CD4-positive, alpha-beta T cell treated with Interleukin-15 for 1 hour (primary cell): ENCODE measurements at regions not wholly inside any gene's neighbourhood (a gene's known extent, or its start where the extent isn't known, plus 50 kb on each side); places are given as distances from the start of the nearest gene placed in this dataset.

Experiments used
- DNase-seq: peaks from one replicate; pipeline ENCODE4 v3.0.0-alpha.2; 2020

DNA sequence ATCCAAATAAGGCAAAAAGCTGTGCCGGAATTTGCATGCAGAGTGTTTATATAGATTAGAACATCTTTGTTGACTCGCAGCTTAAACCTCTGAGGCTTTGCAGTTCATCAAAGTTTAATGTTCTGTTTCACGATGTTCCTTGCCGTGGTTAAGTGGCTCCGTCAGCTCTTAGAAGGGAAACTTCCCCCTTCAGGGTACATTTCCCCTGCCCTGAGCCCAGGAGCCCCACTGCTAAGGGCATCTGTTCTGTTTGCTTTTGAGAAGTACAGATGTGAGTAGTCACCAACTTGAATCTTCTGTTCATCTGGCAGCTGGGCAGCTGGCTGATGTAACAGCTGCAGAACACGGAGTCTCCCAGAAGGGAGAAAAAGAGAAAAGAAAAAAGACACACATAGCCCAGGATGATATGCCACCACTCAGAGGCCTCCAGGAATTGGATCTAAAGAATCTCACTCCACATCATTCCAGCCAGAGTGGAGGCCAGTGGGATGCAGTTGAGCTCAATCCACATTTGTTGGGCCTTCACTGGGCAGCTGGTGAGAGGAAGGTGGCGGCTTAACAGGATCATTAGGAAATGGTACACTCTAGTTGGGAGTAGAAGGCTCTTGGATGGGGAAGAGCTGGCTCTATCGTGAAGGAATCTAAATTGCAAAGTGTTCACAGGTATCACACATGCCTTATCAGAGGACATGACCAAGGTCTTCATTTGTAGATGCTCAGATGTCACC is 178.7 kb upstream of the RBPJ start:
- DNase-seq, result peak; percentile 33

DNA sequence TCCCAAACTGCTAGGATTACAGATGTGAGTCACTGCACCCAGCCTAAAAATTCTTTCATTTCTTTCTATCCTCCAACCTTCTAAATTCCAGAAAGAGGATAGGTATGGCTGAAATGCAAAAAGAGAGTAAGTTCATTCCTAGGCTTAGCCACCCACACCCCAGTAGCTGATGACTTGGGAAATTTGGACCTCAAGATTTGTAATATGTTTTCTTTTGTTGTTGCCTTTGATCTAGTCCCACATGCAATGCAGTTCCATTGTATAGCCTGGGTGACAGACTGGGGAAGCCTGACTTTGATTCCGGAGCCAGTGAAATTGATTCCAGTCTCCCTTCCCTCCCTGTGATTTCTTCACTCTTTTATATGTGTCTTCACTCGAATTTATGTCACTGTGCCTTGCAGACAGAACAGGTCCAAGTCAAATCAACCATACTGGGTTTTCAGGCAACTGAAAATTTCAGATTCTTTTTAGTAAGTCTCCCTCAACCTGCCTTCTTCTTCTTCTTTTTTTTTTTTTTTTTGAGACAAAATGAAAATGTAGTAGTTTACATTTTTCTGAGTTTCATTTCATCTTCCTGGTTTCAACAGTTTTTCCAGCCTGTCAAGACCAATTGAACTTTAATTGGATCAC is 176.2 kb upstream of the RBPJ start:
- no peak for DNase-seq

DNA sequence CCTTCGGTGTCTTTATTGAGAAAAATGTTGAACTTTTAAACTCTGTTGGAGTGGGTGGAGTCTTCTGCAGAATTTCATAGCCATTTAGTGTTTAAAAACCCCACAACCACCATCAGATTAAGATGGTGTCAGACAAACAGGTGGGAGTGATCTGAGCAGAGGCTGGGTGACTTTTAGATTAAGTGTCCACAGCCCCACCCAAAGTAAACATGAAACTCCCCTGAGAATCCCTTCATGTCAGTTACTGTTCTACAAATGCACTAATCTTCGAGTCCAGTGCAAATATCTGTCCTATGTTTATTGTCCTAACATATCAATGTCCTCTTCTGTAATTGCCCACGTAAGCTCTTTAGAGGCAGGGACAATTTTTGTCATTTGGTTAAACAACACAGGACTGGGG is 175.6 kb upstream of the RBPJ start:
- no peak for DNase-seq

DNA sequence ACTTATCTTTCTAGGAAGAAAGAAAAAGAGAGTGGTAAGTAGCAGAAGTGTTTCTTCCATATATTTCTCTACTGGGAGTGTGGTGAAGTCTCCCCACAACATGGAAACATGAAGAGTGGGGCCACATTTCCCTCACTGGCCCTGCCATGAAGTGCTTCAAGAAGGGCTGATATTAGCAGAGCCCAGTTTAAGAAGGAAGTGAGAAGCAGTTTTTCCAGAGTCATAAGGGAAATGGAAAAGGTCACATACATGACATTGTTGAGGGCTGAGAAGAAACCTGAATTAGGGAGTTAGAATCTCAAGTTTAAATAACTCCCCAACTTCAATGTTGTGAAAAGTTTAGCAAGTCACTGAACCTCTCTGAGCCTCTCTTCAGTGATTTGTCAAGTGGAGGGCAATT is 171.9 kb upstream of the RBPJ start:
- DNase-seq, result no peak

DNA sequence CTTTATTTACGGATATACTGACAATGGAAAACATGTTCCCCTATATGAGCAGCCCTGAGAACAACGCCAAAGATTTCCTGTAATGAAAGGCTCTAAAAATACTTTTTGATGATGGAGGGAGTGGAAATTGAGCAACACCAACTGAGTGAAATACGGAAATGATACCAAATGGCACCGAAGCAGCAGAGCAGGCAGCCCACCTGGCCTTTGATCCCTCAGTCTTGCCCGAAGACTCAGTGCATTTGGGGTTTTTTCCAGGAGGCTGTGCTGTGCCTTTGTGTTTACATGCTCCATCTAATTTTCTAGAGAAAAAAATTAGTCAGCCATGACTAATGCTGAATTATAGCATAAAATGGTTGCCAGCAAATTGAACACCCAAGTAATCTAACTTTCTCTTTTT is 169.9 kb upstream of the RBPJ start:
- DNase-seq, result no peak

DNA sequence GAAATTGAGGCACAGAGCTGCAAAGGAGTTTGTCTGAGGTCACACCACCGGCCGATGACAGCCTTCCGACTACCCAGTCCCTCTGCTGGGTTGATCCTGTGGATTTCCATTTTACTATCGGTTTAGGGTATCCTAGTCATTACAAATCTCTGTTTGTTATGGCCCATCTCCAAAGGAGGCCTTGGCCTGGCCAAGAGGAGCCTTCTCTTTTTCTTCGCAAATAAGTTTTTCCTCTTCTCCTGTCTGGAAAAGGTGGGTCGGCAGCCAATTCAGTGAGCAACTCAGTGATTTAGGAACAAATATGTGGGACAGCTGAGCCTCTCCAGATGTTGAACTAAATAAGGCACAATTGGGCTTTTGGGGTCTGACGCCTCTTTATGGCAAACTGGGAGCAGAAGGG is 169.2 kb upstream of the RBPJ start:
- DNase-seq, result no peak

DNA sequence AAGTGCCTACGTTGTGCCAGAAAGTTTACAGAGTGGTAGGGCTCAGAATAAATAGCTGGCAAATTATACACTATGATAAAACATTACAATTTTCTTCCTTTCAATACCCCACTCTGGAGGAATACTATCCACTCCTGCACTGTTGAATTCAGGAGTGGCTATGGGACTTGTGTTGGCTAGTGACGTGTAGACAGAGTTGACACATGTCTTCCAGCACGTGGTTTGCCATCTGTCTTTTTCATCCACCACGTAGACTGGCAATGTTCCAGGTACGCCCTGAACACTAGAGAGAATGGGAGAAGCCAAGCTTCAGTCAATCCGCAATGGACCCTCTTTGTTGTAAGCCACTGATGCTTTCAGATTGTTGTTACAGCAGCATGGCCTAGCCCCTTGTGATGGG is 168.8 kb upstream of the RBPJ start:
- no peak for DNase-seq

DNA sequence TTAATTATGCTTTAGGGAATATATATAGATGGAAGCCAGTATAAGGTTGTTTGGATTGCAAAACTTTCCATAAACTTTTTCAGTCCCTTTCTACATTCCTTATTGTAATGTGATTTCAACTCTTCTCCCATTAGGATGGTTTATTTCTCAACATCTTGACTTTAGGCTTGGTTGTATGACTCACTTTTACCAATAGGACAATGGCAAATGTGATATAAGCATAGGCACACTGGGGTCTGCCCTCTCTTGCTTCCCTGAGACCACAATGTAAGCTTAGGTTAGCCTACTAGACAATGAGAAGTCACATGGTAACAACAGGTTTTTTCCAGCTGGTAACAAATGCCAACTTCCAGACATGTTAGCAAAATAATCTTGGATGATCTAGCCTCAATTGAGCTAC is 163.3 kb upstream of the RBPJ start:
- DNase-seq, result no peak

DNA sequence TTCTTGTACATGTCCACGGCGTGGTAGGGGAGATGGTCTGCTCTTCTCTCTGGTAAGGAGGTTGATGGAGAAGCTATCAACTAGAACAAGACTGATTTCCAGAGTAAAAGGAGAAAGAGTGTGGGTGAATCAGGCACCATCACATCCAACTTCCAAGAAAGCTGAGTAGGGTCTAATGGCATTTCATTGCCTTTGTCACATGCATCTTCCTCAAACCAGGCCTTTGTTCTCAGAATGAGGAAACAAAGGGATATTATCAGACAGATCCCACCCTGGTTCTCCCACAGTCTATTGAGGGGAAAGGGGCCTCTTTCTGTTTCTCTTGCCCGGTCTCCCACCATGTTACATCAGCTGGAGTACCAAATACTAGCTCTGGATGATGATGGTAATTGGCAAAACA is 160.2 kb upstream of the RBPJ start:
- DNase-seq, result no peak

DNA sequence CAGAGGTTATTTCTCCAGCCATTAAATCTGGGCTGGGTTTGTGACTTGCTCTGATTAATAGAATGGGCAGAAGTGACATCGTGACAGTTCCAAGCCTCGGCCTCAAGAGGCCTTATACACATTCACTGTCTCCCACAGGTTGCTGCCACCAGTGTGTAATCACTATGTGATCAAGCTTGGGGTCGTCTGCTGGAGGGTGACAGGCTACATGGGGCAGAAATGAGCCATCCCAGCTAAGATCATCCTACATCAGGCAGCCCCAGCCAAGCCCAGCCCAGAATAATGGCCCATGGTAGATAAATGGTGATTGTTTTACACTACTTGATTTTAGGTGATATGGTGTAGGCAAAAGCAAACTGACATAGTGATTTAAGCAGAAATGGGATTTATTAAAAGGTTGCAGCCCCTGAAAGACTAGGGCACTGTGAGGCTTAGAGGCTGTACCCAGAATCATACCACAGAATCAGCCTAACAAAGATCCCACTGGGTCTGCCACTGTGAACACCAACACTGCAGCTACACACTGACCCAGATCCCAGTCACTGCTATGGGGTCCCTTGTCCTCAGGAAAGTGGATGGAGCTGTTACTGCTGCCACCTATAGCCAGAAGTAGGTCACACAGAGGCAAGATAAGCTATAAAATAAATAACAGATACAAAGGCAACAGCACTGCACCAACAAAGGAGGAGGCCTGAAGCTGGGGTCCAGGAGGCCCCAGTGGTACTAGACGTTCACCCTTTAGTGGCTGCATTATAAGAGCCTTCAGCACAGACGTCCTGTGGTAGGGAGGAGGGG is 159.6 kb upstream of the RBPJ start:
- no peak for DNase-seq

DNA sequence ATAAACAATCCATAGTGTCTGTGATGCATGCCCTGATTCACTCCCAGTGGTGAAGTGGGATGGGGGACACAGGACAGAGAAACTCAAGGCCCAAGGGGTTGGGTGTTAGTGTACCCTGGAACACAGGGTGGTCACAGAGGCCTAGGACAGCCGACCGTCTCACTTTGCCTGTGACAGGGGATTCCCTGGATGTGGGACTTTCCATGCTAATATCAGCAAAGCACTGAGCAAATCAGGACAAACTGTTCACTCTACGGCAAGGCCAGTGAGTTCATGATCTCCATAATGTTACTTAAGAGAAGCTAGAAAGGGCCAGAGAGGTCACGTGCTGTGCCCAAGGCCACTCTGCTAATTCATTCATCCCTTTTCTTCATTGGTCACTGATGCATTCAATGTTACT is 158.7 kb upstream of the RBPJ start:
- no peak for DNase-seq

DNA sequence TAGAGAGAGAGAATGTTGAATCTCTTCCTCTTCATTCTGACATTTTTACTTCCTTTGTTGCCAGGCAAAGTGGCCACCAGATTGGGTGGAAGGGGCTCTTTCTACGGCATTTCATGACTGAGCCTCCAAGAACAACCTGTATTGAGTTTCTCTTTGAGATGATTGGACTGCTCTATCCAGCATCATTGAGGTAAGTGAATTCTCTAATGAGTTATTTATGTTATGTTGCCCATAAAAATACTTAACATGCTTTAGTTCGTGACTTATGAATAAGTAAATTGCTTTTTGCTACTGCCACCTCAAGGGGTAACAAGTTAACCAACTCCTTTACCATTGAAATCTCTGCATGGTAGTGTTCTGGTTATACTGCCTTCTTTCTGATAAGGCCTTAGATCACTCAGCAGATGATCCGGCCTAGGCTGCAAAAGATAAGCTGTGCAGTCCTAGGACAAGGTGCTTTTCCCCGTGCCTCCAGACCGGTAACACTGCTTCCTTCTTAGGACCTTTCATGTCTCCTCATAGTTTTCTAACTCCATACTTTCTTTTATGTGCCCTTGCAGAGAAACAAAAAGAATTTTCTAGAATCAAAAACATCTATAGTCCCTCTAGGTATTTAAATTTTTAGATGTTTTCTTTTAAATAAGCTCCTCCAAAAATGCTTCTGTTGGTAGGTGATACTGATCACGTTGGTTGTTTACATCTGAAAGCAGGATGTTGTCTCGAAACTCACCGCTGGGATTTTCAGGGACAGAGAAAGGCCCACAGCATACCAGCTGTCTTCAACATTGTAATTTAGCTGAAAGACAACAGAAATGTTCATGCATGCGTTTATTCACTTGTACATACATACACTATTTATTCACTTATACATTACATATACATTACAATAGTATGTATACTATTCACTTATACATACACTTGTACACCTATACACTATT is 157.1 kb upstream of the RBPJ start:
- no peak for DNase-seq

DNA sequence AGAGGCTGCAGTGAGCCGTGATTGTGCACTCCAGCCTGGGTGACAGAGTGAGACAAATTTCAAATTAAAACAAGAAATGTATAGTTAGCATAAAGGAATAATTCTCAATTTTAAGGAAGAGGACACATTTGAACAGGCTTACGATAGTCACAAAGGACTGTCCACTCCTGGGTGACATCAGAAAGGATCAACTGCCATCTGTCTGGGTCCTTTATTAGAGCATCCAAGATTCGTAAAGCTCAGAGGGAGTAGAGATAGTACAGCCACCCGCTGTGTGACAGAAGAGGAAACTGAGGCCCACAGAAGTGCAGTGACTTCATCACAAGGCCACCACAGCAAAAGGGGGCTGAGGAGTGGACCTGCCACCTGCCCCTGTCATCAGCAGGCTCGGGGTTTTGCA is 149.3 kb upstream of the RBPJ start:
- DNase-seq, result no peak

DNA sequence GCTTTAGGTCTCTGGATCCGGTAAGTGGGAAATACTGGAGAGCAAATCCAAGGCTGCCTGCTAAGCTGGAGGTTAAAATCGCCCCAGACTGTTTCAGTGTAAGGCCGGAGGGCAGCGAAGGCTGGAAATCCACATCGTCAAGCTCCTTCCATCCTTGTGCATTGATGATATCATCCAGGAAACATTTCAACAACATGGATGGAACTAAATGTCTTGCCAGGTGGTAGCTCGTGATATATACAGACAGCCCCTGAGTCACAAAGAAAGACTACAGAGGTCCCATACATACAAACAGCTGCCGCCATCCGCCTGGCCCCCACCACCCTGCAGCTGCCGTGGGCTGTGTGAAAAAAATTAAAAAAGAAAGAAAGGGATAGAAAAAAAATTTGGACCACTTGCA is 148.9 kb upstream of the RBPJ start:
- DNase-seq, result no peak

DNA sequence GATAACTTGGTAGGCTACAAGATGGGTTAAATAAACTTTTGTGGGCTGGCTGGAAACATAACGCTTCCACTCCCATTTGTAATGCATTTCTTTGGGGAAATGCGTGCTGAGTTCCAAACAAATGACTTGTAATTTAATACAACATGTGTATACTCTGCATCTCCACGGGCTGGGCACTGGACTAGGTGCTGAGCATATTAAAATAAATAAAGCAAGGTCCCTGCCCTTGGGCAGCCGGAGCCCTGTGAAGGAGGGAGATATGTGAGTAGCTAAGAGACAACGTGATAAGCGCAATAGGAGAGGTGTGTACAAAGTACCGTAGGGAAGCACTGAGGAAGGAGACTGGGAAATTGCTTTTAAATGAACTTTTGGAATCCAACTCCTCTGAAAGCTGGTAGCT is 147.2 kb upstream of the RBPJ start:
- DNase-seq, result no peak

DNA sequence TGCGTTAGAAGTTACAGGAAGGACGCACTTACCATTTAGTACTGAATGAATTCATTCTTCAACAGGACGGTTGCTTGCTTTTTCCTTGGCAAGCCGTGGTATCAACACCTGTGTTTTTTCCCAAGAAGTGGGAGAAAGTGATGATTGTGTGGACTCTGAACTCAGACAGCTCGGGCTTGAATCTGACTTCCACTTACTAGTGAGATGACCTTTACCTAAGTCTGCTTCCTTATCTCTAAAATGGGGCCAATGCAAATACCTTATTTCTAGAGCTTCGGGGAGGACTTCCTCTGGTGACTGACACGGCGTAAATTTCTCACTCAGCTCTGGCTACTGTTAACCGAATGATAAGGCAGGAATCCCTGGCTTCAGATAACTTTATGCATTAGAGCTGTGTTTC is 146.8 kb upstream of the RBPJ start:
- DNase-seq, result no peak

DNA sequence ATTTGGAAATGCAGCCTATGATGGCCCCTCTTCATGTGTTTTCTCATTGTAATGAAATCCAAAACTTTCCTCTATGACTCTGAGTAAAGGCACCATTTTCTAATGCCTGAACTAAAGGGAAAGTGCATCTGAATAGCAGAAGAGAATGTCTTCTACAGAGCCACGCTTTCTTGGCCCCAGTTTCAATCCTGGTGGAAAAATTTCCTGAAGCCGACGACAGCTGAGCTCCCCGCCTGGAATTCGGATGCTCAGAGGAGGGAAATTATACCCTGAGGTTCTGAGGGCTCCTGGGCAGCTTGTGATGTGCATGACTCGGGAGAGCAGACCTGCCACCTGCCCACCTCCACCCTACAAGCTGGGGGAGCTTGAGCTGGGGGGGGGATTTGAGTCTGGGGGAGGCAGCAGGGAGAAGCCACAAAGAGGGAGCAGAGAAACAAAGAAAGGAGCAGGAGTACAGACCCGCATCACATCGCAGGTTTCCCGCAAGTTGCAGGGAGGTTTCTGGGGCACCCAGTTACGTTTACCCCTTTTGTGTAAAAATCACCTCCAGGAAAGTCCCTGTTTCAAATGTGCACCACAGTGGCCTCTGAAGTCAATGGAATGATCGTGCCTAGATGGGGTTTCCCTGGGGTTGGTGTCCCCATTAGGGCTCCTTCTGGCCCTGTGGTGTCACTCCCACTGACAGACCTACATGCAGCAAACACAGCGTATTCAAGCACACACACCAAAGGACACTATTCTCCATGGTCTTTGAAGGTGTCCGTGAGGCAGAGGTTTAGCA is 145.6 kb upstream of the RBPJ start:
- DNase-seq, result peak; percentile 29

DNA sequence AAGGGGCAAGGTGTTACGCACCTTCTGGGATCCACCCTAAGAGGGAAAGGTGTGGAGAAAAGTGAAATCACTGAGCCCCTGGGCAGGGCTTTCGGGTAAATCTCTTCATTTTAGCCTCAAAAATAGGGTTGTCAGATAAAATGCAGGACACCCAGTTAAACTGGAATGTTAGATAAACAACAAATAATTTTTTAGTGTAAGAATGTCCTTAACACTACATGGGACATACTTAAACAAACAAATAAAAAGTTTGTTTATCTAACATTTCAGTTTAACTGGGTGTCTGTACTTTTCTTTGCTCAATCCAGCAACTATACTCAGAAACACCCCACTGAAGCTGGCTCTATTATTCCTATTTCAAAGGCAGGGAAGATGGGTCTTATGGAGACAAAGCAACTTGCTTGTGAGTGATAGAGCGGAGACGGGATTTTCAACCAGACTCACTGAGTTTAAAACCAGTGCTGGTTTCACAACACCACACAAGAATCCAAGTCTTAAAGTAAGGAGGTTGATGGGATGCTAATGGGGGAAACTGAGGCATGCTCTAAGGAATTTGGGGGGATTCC is 144.8 kb upstream of the RBPJ start:
- no peak for DNase-seq

DNA sequence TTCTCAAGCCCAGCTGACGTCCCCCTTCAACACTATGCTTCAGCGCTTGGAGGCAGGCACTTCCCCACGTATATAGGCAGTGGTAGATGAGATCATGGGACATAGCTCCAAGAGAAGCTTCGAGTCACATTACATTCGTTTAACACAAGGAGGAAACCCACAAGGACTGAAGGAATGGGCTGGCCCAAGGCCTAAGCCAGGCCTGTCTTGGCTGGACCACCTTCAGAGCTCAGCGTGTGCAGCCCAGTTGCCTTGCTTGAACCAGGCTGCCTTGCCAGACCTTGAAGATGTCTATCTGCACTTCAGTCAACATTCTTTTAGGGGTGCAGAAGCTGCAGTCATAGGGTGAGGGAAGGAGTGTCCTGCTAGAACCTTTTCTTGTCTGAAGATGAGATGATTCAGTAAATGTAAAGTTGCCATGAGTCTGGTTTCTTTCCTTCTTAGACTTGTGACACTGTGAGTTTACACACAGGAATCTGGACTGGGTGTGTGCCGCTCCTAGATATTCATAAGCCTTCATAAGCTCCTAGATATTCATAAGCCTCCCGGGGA is 144.1 kb upstream of the RBPJ start:
- DNase-seq, result no peak

DNA sequence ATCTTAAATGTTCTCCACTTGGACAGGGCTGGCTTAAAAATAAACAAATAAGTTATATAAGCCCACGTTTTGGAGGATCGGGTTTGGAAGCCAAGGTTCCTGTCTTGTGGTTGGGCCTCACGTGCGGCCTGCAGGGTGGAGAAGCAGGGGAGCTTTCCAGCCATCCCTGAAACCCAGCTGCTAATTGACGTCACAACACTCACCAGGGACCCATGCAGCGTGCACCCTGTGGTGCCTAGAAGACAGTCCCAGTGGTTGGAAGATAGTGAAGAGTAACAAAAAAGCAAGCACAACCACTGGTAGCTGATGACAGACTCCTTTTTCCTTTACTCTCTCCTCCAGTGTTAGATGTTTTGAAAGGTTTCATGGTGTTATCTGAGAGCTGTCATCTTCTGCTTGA is 142.0 kb upstream of the RBPJ start:
- no peak for DNase-seq

DNA sequence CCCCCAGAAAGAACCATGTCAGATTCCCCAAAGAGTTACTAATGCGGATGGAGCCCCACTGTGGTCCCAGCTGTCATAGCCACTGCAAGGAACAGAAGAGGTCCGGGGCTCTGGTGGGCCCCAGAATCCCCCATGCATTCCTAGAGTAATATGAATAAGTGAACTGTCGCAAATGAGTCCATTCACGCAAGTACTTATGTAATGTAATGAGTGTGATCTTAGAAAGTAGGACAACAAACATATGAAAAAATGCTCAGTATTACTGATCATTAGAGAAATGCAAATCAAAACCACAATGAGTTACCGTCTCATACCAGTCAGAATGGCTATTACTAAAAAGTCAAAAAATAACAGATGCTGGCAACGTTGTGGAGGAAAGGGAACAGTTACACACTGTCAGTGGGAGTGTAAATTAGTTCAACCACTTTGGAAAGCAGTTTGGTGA is 141.5 kb upstream of the RBPJ start:
- DNase-seq, result no peak

DNA sequence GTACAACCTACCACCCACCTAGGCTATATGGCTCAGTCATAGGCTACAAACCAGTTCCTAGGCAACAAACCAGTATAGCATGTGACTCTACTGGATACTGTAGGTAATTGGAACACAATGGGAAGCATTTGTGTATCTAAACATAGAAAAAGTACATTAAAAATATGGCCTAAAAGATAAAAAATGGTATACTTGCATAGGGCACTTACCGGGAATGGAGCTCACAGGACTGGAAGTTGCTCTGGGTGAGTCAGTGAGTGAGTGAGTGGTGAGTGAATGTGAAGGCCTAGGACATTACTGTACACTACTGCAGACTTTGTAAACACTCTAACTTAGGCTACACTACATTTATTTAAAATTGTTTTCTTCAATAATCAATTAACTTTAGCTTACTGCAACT is 139.2 kb upstream of the RBPJ start:
- DNase-seq, result no peak
